ENCODE measurements at regions not wholly inside any gene's neighbourhood (a gene's known extent, or its start where the extent isn't known, plus 50 kb on each side); places are given as distances from the start of the nearest gene placed in this dataset.

GRCh38 chr12:5262885-5263284 is 169.0 kb upstream of the NTF3 start:
- TF ChIP-seq, protein P1, sequence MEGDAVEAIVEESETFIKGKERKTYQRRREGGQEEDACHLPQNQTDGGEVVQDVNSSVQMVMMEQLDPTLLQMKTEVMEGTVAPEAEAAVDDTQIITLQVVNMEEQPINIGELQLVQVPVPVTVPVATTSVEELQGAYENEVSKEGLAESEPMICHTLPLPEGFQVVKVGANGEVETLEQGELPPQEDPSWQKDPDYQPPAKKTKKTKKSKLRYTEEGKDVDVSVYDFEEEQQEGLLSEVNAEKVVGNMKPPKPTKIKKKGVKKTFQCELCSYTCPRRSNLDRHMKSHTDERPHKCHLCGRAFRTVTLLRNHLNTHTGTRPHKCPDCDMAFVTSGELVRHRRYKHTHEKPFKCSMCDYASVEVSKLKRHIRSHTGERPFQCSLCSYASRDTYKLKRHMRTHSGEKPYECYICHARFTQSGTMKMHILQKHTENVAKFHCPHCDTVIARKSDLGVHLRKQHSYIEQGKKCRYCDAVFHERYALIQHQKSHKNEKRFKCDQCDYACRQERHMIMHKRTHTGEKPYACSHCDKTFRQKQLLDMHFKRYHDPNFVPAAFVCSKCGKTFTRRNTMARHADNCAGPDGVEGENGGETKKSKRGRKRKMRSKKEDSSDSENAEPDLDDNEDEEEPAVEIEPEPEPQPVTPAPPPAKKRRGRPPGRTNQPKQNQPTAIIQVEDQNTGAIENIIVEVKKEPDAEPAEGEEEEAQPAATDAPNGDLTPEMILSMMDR (conservative IDR thresholded peaks at IDR 0.05; ENCODE audit: low read depth, low read length): no peak
- TF ChIP-seq EZH2phosphoT487 (IDR thresholded peaks at IDR 0.05; ENCODE audit: borderline replicate concordance, low read length) (no peak), EZH2 (IDR thresholded peaks at IDR 0.05; ENCODE audit: low read length, unreplicated experiment) (no peak)
